GDM1 (cell line): ENCODE measurements at regions not wholly inside any gene's neighbourhood (a gene's known extent, or its start where the extent isn't known, plus 50 kb on each side); places are given as distances from the start of the nearest gene placed in this dataset.

ENCODE experiments used
- DNase-seq: peaks from one replicate; lab custom pipeline; 2025; lab: John Stamatoyannopoulos, UW

GRCh38 chr4:180581061-180581460 is 1662.1 kb upstream of the TENM3 start:
- no peak for DNase-seq

- no peak for DNase-seq
Observed at GRCh38 chr4:180587379-180587778, 1655.8 kb upstream of the TENM3 start.

GRCh38 chr4:180589575-180589974 is 1653.6 kb upstream of the TENM3 start:
- no peak for DNase-seq

- no peak for DNase-seq
Observed at GRCh38 chr4:180596888-180597483, 1646.2 kb upstream of the TENM3 start.

GRCh38 chr4:180598281-180598680 is 1644.9 kb upstream of the TENM3 start:
- DNase-seq, result no peak

- no peak for DNase-seq
Observed at GRCh38 chr4:180603791-180604190, 1639.4 kb upstream of the TENM3 start.

GRCh38 chr4:180610324-180610723 is 1632.9 kb upstream of the TENM3 start:
- DNase-seq, result no peak

GRCh38 chr4:180615746-180616145 is 1627.5 kb upstream of the TENM3 start:
- DNase-seq, result no peak

- no peak for DNase-seq
Observed at GRCh38 chr4:180617196-180617595, 1626.0 kb upstream of the TENM3 start.

GRCh38 chr4:180618396-180618795 is 1624.8 kb upstream of the TENM3 start:
- peak; percentile 48 for DNase-seq

- DNase-seq, result no peak
Observed at GRCh38 chr4:180619440-180619839, 1623.8 kb upstream of the TENM3 start.

GRCh38 chr4:180622254-180622653 is 1620.9 kb upstream of the TENM3 start:
- DNase-seq, result no peak

GRCh38 chr4:180625653-180626052 is 1617.5 kb upstream of the TENM3 start:
- DNase-seq, result no peak

GRCh38 chr4:180630012-180630665 is 1613.1 kb upstream of the TENM3 start:
- no peak for DNase-seq

GRCh38 chr4:180634306-180634705 is 1608.9 kb upstream of the TENM3 start:
- no peak for DNase-seq

- DNase-seq, result no peak
Observed at GRCh38 chr4:180635281-180635680, 1607.9 kb upstream of the TENM3 start.

GRCh38 chr4:180636696-180637404 is 1606.4 kb upstream of the TENM3 start:
- no peak for DNase-seq

- DNase-seq, result no peak
Observed at GRCh38 chr4:180637616-180638015, 1605.6 kb upstream of the TENM3 start.

GRCh38 chr4:180640193-180640592 is 1603.0 kb upstream of the TENM3 start:
- no peak for DNase-seq

- no peak for DNase-seq
Observed at GRCh38 chr4:180641495-180641894, 1601.7 kb upstream of the TENM3 start.

- no peak for DNase-seq
Observed at GRCh38 chr4:180642732-180643131, 1600.5 kb upstream of the TENM3 start.

- DNase-seq, result no peak
Observed at GRCh38 chr4:180650273-180650672, 1592.9 kb upstream of the TENM3 start.

- DNase-seq, result no peak
Observed at GRCh38 chr4:180652533-180652932, 1590.7 kb upstream of the TENM3 start.
